GM19438 (cell line): ENCODE measurements at regions not wholly inside any gene's neighbourhood (a gene's known extent, or its start where the extent isn't known, plus 50 kb on each side); places are given as distances from the start of the nearest gene placed in this dataset.
"Not testable (repeated sequence)": the region's sequence is repeated elsewhere in the genome, so short reads cannot be mapped to it uniquely, and the experiment has no call there.

Source experiments
- ATAC-seq: cut with Tn5 transposase; IDR thresholded peaks from one replicate; pipeline ENCODE4 v1.9.1; 2021; ENCODE audit warnings: low read depth; ENCODE audit not compliant: unreplicated experiment

DNA sequence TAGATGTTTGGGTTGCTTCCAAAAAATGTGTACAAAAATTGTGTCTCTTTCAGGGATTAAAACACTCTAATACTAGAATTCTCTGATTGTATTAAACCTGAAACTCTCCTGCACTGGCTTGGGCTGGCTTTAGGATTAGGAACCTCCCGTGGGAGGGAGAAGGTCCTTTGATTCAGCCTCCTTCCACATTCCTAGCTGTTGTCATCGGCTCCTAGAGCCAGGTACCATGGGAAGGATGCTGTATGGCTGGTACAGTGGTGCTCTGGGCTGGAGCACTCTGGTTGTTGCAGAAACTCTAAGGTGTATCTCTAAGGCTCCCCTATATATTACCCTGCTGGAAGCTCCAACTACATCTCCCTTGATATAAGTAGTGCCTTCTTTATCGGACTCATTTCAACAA lies 245.2 kb upstream of the FOXK1 start:
- no peak for ATAC-seq

DNA sequence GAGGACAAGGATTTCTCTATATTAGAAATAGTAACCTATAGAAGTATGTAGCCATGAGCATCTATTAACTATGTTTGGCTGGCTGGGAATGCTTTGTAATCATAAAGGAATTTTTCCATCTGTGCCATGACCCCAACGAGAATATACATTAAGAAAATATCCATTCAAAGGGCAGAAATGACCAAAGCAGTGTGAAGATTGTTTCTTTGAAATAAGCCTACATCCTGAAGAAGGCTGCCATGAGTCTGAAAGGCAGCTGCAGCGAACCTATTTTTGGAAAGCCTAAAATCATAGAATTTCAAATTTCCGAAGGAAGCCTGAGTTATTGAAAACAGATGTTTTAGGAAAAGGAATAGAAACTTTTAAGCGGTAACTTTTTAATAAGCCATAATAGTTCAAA lies 244.2 kb upstream of the FOXK1 start:
- no peak for ATAC-seq

DNA sequence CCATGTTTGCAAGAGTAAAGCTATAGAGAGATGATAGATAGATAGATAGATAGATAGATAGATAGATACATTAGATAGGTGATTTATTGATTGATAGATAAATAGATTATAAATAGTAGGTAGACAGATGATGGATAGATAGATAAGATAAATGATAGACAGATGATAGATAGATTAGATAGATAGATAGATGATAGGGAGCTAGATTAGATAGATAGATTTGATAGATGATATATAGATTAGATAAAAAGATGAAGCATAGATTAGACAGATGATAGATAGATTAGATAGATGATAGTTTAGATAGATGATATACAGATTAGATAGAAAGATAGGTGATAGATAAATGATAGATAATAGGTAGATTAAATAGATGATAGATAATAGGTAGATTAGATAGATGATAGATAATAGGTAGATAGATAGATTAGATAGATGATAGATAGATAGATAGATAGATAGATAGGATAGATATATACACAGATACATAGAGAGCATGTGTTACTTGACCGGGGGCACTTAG lies 243.3 kb upstream of the FOXK1 start:
- no peak for ATAC-seq

DNA sequence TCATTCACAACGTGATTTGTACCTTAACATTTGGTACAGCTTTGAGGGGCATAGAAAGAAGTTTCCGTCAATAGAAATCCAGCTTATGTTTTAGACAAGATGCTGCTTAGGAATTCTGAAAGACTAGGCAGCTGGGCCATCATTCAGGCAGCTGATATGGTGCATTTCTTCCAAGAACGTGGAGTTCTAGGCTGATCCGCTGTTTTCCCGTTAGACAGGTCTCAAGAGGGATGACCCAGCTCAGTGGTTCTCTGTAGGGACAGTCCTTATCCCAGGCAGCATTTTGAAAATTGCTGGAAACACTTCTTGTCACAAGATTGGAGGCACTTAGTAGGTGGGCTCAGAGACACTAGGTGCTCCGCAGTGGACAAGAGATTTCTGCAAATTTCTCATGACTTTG lies 242.7 kb upstream of the FOXK1 start:
- ATAC-seq = no peak

DNA sequence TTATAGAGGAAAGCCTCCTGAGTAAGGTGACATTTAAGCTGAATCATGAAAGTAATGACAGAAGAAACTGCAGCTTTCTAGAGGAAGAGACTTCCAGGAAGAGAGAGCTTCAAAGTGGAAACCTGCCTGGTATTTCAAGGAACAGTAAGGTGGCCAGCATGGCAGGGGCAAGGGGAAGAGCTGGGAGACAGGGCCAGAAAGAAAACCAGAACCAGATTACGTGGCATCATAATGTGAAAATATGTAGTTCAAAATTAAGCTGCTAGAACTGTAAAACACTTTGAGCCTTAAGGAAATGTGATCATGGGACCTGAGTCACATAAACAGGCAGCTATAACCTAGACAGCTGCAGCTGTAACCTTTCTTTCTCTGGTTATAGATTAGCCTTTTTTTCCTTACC lies 238.0 kb upstream of the FOXK1 start:
- no peak for ATAC-seq

DNA sequence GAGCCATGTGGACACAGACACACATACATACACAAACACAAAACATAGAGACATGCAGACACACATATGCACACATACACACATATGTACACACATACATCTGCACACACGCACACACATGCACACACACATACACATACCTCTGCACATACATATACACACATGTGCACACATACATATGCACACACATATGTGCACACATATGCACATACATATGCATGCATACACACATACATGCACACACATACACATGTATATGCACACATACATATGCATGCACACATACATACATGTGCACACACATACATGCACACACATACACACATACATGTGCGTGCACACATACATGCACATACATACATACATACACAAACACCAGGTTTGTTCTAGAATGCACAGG lies 236.3 kb upstream of the FOXK1 start:
- ATAC-seq = no peak

DNA sequence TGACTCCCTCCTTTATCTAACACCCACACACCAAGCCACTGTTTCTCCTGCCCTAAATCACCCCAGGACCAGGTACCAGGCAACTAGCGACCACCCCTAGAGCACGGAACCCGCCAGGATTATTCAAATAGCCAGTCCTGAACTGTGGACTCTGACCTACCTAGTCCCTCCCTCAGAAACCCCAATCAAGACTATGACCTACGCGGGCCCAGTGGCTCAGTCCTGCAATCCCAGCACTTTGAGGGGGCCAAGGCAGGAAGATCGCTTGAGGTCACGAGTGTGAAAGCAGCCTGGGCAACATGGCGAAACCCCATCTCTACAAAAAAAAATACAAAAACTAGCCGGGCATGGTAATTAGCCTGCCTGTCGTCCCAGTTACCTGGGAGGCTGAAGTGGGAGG lies 232.8 kb upstream of the FOXK1 start:
- ATAC-seq = no peak

DNA sequence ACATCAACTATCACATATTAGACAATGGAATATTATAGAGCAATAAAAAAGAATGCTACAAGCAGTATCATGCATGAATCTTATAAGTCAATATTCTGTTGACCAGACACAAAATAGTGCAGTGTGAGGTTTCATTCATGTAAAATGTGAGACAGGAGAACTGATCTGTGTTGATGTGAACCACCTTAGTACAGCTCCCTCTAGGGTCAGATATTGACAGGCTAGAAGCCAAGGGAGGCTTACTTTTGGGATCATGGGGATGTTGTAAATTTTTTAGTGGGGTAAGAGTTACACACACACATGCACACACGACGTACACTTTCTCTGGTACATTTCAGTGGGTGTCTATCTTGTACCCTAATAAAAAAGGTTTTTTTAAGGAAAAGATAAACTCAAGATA lies 231.6 kb upstream of the FOXK1 start:
- no peak for ATAC-seq

DNA sequence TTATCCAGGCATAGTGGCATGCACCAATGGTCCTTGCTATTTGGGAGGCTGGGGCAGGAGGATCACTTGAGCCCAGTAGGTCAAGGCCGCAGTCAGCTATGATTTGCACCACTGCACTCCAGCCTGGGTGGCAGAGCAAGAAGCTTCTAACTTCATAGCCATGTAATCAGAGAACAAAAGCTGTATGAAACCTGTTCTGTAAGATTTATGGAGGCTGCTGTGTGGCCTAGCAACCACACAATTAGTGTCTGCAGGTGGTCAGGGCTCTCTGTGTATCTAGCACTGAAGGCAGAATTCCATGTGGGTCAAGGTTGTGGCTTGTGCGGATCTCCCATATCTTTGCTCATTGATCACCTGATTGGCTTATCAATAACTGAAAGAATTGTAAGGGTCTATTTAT lies 221.5 kb upstream of the FOXK1 start:
- ATAC-seq = no peak

DNA sequence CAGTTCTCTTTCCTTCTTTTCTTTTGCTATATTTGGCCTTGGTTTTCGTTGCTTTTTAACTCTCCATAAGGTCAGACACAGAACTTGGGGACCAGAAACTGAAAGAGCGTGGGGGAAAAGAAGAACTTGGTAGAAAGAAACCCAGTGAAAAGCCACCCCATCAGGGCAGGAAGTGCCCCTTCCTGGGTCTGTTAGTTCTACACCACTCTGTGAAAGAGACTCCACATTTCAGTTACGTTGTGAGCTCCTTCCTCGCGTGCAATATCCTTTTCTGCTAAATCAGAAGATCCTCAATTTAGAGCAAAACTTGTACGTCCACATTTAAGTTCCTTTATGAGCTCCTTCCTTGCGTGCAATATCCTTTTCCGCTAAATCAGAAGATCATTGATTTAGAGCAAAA lies 220.6 kb upstream of the FOXK1 start:
- no peak for ATAC-seq

DNA sequence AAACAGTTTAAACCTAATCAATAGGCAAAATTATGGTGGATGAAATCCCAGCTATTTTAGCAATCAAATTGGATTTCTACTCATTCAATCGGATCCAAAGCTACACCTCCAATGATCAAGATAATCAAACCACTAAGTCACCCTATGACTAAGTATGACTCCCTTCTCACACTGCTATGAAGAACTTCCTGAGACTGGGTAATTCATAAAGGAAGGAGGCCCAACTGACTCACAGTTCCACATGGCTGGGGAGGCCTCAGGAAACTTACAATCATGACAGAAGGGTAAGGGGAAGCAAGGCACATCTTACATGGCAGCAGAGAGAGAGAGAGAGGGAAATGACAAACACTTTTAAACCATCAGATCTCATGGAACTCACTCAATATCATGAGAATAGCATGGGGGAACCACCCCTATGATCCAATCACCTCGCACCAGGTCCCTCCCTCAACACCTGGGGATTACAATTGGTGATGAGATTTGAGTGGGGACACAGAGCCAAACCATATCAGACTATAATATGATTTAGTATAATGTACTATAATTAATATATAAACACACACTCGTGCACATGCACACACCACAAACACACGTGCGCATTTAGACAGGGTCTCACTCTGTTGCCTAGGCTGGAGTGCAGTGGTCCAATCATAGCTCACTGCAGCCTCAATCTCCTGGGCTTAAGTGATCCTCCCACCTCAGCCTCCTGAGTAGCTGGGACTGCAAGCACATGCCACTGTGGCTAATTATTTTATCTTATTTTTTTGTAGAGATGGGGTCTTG lies 213.6 kb upstream of the FOXK1 start:
- ATAC-seq = no peak

DNA sequence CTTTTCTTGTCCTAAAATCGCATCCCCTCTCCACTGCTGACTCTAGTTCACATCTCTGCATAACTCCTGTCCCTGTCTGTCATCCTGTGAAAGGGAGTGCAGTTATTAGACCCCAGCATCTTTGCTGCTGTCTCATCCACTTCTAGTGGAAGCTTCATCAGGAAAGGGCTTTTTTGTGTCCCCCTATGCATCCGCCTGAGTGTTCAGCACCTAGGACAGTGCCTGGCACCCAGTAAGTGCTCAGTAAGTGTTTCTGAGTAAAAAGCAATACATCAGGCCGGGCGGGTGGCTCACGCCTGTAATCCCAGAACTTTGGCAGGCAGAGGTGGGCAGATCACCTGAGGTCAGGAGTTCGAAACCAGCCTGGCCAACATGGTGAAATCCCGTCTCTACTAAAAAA lies 211.8 kb upstream of the FOXK1 start:
- ATAC-seq = no peak

DNA sequence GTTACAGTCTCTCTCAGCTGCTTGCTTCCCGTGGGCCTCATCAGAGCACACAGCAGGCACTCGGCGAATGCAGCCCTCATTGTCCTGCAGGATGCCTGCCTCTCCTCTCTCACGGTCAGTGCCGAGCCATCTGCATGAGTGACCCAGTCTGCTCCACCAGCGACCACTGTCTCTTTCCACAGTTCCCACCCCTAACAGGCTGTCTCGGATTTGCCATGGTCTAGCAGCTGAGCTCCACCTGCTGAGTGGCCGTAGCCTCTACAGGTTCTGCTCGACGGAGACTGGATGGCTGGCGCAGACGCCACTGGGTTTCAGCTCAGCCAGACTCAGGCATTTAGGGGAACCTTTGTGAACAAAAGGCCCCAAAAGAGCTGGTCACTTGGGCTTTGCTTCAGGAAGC lies 209.4 kb upstream of the FOXK1 start:
- ATAC-seq = no peak

DNA sequence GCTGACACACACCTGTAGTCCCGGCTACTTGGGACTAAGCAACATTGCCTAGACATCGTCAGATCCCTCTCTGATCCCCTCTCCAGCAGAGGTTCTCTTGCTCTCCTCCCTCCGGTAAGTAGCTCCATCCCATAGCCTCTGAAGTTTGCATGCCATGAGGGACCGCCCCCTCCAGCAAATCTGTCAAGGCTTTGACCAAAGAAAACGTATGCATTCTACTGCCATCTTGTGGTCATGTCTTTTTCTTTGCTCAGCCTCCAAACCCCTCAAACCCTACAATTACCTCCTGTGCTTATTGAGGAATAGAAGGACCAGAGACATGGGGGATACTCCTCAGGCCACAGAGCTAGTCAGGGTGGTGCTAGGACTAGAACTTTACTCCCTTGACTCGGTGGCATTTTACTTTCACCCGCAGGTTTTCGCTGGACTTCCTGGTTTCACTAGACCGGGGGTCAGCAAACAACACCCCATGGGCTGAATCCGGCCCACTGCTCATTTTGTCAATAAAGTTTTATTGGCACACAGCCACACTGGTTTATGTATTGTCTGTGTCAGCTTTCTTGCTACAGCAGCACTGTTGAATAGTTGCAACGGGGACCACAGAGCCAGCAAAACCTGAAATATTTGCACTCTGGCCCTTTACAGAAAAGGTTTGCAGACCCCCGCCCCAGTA lies 202.6 kb upstream of the FOXK1 start:
- ATAC-seq = no peak

DNA sequence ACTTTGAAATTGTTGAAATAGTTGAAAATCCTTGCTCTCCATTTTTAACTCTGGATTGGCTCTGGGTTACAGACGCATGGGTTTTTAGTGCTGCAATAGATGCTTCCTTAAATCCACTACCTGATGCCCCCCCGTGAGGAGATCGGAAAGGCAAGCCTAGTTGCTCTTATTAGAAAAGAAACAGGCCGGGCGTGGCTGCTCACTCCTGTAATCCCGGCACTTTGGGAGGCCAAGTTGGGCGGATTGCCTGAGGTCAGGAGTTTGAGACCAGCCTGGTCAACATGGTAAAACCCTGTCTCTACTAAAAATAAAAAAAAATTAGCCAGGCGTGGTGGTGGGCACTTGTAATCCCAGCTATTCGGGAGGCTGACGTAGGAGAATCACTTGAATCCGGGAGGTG lies 202.0 kb upstream of the FOXK1 start:
- ATAC-seq = not testable (repeated sequence)

DNA sequence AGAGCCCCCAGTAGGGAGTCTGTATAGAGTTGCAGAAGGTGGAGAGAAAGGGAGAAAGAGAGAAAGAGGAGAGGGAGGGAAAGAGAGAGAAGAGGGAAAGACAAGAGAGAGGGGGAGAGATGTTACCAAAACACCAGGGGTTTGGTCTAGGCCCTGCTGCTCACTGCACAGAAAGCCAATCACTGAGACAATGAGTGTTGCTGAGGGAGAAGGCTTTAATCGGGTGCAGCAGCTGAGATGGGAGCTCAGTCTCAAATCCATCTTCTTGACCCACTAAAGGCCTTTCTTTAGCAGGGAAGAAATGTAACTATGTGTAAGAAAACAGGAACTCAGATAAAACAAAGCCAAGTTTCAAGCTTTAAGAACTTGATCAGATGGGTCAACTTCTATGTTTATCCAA lies 198.2 kb upstream of the FOXK1 start:
- no peak for ATAC-seq

DNA sequence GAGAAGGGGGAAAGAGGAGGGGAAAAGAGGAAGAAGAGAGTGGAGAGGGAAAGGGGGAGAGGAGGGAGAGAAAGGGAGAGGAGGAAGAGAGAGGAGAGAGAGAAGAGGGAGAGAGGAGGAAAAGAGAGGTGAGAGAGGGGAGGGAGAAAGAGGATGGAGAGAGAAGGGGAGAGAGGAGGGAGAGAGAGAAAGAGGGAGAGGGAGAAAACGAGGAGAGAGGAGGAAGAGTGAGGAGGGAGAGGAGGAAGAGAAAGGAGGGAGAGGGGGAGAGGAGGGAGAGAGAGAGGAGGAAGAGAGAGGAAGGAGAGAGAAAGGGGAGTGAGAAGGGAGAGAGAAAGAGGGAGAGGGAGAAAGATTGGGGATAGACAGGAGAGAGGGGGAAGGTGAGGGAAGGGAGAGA lies 197.6 kb upstream of the FOXK1 start:
- no peak for ATAC-seq

DNA sequence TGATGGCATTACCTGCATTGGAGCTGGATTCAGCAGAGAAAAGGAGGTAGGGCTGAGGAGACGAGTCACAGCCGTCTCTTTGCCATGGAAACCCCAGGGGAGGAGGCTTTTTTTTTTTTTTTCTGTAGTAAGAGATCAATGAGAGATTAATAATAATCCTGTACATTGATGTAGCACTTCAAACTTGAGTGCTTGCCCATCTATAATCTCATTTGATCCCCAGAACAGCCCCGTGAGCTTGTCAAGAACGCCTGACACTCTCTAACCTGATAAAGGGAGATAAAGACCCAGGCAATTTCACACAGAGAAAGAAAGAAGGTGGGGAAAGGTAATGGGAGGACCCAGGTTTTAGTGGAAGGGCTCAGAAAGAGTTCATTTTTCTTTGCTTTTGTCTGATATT lies 195.2 kb upstream of the FOXK1 start:
- no peak for ATAC-seq

DNA sequence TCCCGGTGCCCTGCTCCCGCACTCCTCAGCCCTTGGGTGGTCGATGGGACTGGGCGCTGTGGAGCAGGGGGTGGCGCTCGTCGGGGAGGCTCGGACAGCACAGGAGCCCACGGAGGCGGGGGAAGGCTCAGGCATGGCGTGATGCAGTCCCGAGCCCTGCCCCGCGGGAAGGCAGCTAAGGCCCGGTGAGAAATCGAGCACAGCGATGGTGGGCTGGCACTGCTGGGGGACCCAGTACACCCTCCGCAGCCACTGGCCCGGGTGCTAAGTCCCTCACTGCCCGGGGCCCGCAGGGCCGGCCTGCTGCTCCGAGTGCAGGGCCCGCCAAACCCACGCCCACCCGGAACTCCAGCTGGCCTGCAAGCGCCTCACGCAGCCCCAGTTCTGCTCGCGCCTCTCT lies 185.2 kb upstream of the FOXK1 start:
- ATAC-seq = not testable (repeated sequence)

DNA sequence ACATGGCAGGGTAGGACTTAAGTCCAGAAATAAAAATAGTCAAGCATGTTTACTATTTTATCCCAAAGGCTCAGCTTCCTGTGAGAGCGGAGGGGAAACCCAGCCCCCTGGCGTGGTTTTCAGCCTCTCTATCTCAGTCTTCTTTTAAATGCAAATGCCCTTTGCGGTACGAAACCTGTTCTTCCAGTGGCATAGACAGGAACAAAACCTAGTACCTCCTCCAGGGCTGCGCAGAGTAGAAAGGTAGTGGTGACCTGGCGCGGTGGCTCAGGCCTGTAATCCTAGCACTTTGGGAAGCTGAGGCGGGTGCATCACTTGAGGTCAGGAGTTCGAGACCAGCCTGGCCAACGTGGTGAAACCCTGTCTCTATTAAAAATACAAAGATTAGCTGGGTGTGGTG lies 181.3 kb upstream of the FOXK1 start:
- no peak for ATAC-seq

DNA sequence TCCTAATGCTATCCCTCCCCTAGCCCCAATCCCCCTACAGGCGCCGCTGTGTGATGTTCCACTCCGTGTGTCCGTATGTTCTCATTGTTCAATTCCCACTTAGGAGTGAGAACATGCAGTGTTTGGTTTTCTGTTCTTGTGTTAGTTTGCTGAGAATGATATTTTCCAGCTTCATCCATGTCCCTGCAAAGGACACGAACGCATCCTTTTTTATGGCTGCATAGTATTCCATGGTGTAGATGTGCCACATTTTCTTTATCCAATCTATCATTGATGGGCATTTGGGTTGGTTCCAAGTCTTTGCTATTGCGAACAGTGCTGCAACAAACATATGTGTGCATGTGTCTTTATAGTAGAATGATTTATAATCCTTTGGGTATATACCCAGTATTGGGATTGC lies 174.2 kb upstream of the FOXK1 start:
- not testable (repeated sequence) for ATAC-seq

DNA sequence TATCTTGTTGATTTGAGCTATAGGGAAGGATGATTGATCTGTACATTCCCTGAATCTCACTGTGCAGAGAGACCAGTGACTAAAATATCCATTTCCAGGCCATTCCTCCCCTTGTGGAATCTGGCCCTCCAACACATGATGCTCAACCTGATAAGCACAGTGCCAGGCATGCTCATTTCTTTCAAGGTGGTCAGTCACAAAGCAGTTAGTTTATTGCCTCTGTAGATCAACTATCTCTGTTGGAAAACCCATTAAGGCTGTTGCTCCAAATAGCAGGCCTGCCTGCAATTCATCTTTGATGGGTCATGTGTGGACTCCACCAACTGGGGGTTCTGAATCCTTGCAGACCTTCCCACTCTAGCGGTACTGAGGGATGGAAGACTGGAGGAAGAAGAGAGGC lies 168.6 kb upstream of the FOXK1 start:
- no peak for ATAC-seq
